A549 (cell line): ENCODE measurements at regions not wholly inside any gene's neighbourhood (a gene's known extent, or its start where the extent isn't known, plus 50 kb on each side); places are given as distances from the start of the nearest gene placed in this dataset.

Source experiments
- EP300 ChIP-seq, 2 experiments: fragments of >200 bp; sonication (Bioruptor Twin); formaldehyde crosslinking; IDR thresholded peaks; 2 replicates in 1 of 2; 3 replicates in 1 of 2; pipeline ENCODE4 v1.6.1; 2016 to 2017
- FOSL2 ChIP-seq, 2 experiments: fragments of 450-650 bp in 1 of 2; fragments of >200 bp in 1 of 2; sonication (Bioruptor Twin) in 1 of 2; formaldehyde crosslinking; IDR thresholded peaks; 2 replicates each; pipeline versions ENCODE4 v1.5.0 to v1.6.1; 2016 to 2020; ENCODE audit warnings: mild to moderate bottlenecking in 1 of 2, moderate library complexity in 1 of 2
- JUN ChIP-seq, 2 experiments: fragments of >200 bp; sonication (Bioruptor Twin); formaldehyde crosslinking; IDR thresholded peaks; 2 replicates in 1 of 2; 3 replicates in 1 of 2; pipeline ENCODE4 v1.6.1; 2016 to 2017
- KDM1A ChIP-seq: fragments of 200-600 bp; sonication (generic); IDR thresholded peaks from 2 replicates; pipeline ENCODE4 v1.6.1; 2016; ENCODE audit warnings: low read depth, mild to moderate bottlenecking
- KDM5A ChIP-seq: fragments of 200-600 bp; sonication (generic); IDR thresholded peaks from 2 replicates; pipeline ENCODE4 v1.6.1; 2016; ENCODE audit warnings: antibody characterized with exemption, mild to moderate bottlenecking
- PHF8 ChIP-seq: fragments of 200-600 bp; sonication (generic); IDR thresholded peaks from 2 replicates; pipeline ENCODE4 v1.6.1; 2016; ENCODE audit warnings: low read depth, mild to moderate bottlenecking, antibody characterized with exemption, moderate library complexity, borderline replicate concordance
- POLR2A ChIP-seq: IDR thresholded peaks from 2 replicates; pipeline ENCODE4 v1.6.1; 2012; ENCODE audit warnings: mild to moderate bottlenecking, low read length
- RAD21 ChIP-seq, 2 experiments: fragments of >200 bp in 1 of 2; sonication (Bioruptor Twin) in 1 of 2; formaldehyde crosslinking in 1 of 2; IDR thresholded peaks in 1 of 2; conservative IDR thresholded peaks in 1 of 2; 2 replicates in 1 of 2; 3 replicates in 1 of 2; pipeline ENCODE4 v1.6.1; 2012 to 2018; ENCODE audit warnings: inconsistent platforms in 1 of 2
- SMC3 ChIP-seq: fragments of >200 bp; sonication (Bioruptor Twin); formaldehyde crosslinking; IDR thresholded peaks from 3 replicates; pipeline ENCODE4 v1.6.1; 2018; ENCODE audit warnings: inconsistent platforms
- SREBF2 ChIP-seq: fragments of 450-650 bp; IDR thresholded peaks from 2 replicates; pipeline ENCODE4 v1.6.1; 2014; ENCODE audit warnings: mild to moderate bottlenecking, moderate library complexity
- TF ChIP-seq, protein P1 (sequence below): fragments of >200 bp; sonication (Bioruptor Twin); formaldehyde crosslinking; IDR thresholded peaks from 3 replicates; pipeline ENCODE4 v1.5.1; 2016
- TF ChIP-seq, protein P2 (sequence below): fragments of 200-600 bp; sonication (generic); IDR thresholded peaks from 2 replicates; pipeline ENCODE4 v1.6.1; 2016; ENCODE audit warnings: antibody characterized with exemption, mild to moderate bottlenecking, moderate library complexity
- TF ChIP-seq, protein P3 (sequence below): IDR thresholded peaks from 2 replicates; pipeline ENCODE4 v1.6.1; 2012

DNA sequence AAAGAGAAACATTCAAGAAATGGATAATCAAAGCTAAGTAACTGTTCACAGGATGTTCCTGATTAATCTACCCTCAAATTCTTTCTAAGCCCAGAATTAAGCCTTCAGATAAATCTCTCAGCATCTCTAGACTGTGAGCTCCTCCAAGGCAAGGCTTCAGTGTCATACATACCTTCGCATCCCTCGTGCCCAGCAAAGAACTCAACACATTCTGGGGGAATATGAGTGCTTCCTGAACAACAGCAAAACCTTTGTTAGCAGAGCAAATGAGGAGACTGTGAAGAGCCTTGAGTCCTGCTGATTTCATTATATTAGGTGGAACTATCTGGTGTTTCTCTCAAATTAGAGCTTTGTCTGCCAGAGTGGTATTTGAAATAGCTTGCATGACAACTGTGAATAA, 401.8 kb upstream of the TMPO start:
- TF ChIP-seq, protein P1, sequence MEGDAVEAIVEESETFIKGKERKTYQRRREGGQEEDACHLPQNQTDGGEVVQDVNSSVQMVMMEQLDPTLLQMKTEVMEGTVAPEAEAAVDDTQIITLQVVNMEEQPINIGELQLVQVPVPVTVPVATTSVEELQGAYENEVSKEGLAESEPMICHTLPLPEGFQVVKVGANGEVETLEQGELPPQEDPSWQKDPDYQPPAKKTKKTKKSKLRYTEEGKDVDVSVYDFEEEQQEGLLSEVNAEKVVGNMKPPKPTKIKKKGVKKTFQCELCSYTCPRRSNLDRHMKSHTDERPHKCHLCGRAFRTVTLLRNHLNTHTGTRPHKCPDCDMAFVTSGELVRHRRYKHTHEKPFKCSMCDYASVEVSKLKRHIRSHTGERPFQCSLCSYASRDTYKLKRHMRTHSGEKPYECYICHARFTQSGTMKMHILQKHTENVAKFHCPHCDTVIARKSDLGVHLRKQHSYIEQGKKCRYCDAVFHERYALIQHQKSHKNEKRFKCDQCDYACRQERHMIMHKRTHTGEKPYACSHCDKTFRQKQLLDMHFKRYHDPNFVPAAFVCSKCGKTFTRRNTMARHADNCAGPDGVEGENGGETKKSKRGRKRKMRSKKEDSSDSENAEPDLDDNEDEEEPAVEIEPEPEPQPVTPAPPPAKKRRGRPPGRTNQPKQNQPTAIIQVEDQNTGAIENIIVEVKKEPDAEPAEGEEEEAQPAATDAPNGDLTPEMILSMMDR, result no peak
- TF ChIP-seq POLR2A, result no peak
- no peak for TF ChIP-seq FOSL2 (IDR thresholded peaks at IDR 0.05)
- TF ChIP-seq FOSL2 (CRISPR knock-in tag; IDR thresholded peaks at IDR 0.05), result no peak
- TF ChIP-seq, protein P2, sequence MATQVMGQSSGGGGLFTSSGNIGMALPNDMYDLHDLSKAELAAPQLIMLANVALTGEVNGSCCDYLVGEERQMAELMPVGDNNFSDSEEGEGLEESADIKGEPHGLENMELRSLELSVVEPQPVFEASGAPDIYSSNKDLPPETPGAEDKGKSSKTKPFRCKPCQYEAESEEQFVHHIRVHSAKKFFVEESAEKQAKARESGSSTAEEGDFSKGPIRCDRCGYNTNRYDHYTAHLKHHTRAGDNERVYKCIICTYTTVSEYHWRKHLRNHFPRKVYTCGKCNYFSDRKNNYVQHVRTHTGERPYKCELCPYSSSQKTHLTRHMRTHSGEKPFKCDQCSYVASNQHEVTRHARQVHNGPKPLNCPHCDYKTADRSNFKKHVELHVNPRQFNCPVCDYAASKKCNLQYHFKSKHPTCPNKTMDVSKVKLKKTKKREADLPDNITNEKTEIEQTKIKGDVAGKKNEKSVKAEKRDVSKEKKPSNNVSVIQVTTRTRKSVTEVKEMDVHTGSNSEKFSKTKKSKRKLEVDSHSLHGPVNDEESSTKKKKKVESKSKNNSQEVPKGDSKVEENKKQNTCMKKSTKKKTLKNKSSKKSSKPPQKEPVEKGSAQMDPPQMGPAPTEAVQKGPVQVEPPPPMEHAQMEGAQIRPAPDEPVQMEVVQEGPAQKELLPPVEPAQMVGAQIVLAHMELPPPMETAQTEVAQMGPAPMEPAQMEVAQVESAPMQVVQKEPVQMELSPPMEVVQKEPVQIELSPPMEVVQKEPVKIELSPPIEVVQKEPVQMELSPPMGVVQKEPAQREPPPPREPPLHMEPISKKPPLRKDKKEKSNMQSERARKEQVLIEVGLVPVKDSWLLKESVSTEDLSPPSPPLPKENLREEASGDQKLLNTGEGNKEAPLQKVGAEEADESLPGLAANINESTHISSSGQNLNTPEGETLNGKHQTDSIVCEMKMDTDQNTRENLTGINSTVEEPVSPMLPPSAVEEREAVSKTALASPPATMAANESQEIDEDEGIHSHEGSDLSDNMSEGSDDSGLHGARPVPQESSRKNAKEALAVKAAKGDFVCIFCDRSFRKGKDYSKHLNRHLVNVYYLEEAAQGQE, result no peak
- TF ChIP-seq, protein P3, sequence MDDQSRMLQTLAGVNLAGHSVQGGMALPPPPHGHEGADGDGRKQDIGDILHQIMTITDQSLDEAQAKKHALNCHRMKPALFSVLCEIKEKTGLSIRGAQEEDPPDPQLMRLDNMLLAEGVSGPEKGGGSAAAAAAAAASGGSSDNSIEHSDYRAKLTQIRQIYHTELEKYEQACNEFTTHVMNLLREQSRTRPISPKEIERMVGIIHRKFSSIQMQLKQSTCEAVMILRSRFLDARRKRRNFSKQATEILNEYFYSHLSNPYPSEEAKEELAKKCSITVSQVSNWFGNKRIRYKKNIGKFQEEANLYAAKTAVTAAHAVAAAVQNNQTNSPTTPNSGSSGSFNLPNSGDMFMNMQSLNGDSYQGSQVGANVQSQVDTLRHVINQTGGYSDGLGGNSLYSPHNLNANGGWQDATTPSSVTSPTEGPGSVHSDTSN, result no peak
- no peak for TF ChIP-seq JUN (IDR thresholded peaks at IDR 0.05)
- no peak for TF ChIP-seq KDM1A
- no peak for TF ChIP-seq KDM5A
- TF ChIP-seq SMC3, result no peak
- TF ChIP-seq RAD21 (conservative IDR thresholded peaks at IDR 0.05 in 1 of 2, IDR thresholded peaks at IDR 0.05 in 1 of 2), result no peak
- no peak for TF ChIP-seq EP300 (IDR thresholded peaks at IDR 0.05)
- no peak for TF ChIP-seq SREBF2
- TF ChIP-seq PHF8, result no peak
